Fibroblast of skin of right biceps (primary cell): ENCODE measurements at regions not wholly inside any gene's neighbourhood (a gene's known extent, or its start where the extent isn't known, plus 50 kb on each side); places are given as distances from the start of the nearest gene placed in this dataset.
"Not testable (repeated sequence)": the region's sequence is repeated elsewhere in the genome, so short reads cannot be mapped to it uniquely, and the experiment has no call there.

Source experiments
- DNase-seq: peaks from one replicate; pipeline ENCODE4 v3.0.0-alpha.2; 2013

GRCh38 chr6:85191656-85192055 lies 258.2 kb upstream of the NT5E start:
- peak; percentile 80 for DNase-seq

DNA sequence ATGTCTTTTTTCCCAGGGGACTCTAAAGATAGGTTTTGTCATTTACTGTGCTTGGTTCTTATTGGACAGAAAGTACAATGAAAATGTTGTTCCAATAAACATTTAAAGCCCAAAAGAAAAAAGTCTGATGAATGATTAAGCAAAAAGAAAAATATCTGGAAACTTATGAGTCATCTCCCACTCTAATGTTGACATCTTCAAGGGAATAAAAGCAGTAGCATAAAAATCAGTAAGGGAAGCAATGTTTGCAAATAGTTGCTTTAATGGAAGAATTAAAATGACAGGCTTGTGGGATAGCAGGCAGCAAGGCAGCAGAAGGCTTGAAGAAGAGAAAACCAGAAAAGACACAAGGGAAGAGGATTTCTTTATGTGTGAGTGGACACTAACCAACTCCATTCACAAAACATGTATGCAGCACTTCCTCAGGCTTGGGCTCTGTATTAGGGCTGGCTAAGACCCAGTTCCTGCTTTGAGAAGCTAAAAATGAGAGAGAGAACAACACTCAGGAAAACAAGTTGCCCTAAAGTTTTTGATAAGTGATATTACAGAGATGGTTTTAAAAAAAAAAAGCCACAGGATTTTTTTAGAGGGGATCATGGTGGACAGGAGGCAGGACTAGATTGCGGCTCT lies 263.2 kb upstream of the NT5E start:
- DNase-seq, result peak; percentile 66

DNA sequence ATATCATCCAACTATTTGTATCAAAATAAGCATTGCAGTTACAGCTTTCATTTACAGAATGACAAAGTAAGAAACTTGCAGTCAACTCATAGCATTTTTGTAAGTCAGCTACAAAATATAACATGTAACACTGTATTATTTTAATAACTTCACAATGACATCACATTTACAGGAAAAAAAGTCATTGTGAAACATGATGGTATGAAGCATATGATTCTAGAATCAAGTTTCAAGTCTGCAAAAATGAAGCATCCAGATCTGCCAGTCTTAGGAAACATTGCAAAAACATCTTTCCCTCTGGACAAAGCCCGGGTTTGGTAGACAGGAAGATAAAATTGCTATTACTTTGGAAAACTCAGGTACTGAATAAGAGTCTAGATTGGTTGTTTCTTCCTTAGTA lies 263.9 kb upstream of the NT5E start:
- peak; percentile 66 for DNase-seq

DNA sequence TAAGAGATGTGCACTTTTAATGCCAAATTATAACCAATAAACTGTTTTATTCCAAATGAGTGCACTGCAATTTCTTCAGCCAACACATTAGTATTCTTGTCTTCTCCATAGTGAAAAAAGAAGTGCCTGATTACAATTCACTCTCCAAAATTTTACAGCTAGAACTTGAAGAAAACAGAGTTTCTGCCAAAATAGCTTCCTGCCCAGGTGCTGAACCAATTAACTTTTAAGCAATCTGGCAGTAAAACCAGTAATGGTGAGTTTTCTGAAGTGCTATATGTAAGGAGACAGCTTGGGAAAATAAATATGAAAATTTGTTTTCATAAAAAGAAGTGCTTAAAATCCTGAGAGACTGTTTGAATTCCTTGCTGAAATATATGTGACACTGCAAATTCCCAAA lies 266.0 kb upstream of the NT5E start:
- DNase-seq, result no peak

GRCh38 chr6:85172705-85173104 lies 277.2 kb upstream of the NT5E start:
- peak; percentile 44 for DNase-seq

DNA sequence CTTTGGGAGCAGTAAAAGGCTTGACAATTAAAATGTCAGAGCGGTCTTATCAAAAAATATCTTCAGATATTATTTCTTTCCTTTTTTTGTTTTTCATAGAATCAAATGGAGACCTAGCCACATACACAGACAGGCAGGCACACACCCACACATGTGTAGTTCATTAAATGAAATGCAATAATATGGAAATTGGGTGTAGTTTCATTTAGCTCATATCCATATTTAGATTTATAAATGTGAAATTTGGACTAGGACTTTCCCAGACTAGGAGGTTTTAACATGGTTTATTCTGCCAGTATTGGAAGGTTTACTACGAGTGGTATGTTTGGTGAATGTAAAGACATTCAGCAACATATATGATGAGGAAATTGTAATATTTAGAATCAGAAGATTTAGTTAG lies 277.7 kb upstream of the NT5E start:
- no peak for DNase-seq

- DNase-seq, result no peak
Measured at GRCh38 chr6:85169189-85169588, 280.7 kb upstream of the NT5E start.

DNA sequence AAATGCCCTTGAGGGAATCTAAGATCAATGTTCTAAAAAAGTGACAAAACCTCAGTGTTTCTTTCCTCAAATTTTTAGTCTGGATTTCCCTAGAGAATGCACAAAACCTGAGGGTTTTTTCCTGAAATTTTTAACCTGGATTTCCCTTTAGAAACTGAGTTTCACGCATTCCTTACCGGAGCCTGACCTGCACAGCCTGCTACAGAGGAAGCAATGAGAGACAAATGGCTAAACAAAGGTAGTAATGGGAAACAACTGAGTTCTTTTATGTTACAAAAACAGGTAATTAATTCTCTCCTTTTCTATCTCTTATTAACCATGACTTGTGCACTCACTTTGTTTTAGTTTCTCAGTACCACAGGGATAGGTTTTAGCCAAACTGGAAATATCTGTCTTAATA lies 281.7 kb upstream of the NT5E start:
- no peak for DNase-seq

GRCh38 chr6:85166114-85166741 lies 283.7 kb upstream of the NT5E start:
- DNase-seq, result no peak

GRCh38 chr6:85163156-85164080 lies 286.5 kb upstream of the NT5E start:
- DNase-seq, result no peak

- DNase-seq, result peak; percentile 56
Measured at GRCh38 chr6:85157311-85157710, 292.6 kb upstream of the NT5E start.

DNA sequence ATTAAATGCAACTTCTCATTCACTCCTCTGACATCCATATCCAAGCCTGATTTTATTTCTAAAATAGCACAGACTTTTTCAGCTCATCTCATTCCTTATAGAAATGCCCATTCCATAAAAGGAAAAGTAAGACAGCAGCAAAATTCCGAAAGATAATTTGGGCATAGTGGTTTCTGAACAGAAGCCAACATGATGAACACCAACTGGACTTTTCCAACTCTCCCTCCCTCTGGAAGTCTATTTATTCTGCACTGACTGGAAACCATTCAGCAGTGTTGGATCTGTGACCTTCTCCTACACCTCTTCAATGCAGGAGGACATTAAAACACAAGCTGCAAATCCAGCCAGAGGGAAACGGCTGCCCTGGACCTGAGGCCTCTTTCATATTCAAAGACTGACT lies 306.2 kb upstream of the NT5E start:
- DNase-seq, result peak; percentile 68

GRCh38 chr6:85137865-85138264 lies 312.0 kb upstream of the NT5E start:
- peak; percentile 82 for DNase-seq

DNA sequence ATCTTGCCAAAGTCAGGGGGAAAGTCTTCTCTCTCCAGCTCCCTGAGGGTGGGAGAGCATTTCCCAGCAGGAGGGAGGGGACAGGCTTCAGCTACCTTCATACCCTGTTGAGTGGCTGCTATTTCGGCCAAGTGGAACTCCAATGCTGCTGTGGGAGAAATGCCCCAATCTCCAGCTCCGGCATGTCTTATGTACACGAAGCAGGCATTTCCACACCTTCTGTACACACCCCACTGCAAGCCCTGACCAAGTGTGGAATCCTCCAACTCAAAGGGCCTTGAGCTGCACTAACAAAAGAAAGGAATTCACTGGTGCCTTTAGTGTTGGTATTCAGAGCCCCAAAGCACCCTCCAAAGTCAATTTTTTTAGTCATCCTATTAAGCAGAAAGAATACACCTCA lies 313.6 kb upstream of the NT5E start:
- DNase-seq, result no peak

- DNase-seq, result peak; percentile 85
Measured at GRCh38 chr6:85135376-85136094, 314.3 kb upstream of the NT5E start.

DNA sequence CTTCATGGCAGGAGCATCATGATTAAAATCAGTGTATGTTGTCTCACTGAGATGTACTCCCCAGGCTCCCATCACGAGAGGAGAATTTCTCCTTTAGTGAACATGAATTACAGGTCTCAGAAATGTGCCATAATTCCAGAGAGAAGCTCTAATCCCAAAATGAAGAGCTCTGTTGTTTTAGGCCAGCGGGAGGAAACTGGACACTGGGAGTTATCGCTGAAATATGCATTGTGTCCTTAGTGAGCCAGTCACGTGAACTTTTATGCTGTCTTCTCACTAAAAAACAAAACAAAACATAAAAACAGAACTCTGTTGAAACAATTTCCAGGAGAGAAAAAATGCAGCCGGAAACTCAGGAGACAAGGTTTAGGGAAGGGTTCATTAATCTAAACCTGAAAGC lies 315.7 kb upstream of the NT5E start:
- no peak for DNase-seq

- no peak for DNase-seq
Measured at GRCh38 chr6:85132091-85132490, 317.8 kb upstream of the NT5E start.

DNA sequence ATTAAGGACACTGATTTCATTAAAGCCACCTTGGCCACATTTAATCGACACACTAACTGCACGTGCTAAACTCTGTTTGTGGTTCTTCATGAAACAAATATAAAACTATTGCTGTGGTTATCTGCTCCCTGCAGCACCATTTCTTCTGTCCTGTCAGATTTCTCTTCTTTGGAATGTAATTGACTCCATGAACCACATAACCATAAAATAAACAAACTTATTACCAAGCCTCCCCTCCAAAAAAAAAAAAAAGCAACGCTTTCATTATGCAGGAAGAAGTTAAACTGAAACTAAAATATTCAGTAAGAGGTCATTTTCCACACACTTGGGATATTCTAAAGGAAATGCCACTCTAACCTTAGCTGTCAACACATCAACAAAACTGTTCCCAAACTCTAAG lies 319.1 kb upstream of the NT5E start:
- peak; percentile 75 for DNase-seq

DNA sequence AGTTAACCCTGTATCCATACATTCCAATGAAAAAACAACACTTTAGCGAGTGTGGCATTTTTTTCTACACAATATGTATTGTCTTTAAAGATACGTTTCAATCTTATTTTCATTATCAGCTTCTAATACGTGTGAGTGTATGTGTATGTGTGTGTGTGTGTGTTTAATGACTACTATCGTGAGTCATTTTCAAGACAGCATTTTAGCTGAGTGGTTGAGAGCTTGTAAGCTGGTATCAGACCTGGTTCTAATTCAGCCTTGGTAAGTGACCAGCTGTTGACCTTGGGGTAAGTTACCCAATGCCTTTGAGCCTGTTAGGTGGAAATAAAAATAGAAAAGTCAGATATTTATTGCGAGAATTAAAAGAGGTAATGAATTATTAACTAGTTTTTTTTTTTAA lies 320.0 kb upstream of the NT5E start:
- peak; percentile 60 for DNase-seq

- DNase-seq, result peak; percentile 72
Measured at GRCh38 chr6:85128781-85129180, 321.1 kb upstream of the NT5E start.

GRCh38 chr6:85128256-85128655 lies 321.6 kb upstream of the NT5E start:
- not testable (repeated sequence) for DNase-seq

DNA sequence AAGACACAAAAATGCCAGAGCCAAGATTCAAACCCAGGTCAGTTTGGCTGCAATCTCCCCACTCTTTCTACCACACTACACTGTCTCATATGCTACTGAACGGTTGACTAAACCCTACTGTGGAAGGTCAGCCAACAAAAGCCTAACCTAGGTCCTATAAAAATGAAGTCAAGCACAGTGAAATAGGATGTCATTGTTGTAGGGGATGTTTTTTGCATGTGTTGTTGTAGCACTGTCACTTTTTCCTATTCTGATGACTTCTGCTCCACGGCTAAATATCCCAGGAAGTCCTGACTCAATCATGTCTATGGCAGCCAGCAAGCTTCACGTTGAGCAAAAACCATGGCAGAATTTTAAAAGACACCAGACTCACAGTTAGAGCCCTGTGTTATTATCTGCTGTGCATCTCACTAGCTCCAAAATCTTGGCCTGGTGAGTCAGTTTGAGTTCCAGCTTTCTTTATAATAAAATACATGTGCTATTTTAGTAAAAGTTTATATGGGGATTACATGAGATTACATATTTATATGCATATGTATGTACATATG lies 322.1 kb upstream of the NT5E start:
- peak; percentile 57 for DNase-seq

GRCh38 chr6:85127168-85127498 lies 322.8 kb upstream of the NT5E start:
- DNase-seq, result no peak
